NCI-H82 (cell line): ENCODE measurements at regions not wholly inside any gene's neighbourhood (a gene's known extent, or its start where the extent isn't known, plus 50 kb on each side); places are given as distances from the start of the nearest gene placed in this dataset.

Experiments used
- DNase-seq: peaks from one replicate; lab custom pipeline; 2025; lab: John Stamatoyannopoulos, UW

DNA sequence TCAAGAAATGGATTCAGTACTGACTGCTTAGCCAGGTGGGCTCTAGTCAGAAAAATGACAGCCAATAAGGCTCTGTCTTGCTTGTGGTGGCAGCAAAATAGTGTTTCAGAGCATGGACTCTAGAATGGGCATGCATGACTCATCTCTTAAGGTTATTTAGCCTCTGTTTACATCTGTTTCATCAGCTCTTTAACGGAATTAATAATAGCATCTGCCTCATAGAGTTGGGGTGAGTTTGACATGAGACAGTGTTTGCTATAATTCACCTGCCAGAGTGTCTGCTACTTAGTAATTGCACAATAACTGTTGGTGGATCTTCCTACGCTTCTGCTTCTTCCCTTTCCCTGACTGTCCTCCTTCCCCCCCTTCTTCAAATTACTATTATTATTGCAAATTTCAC lies 350.4 kb upstream of the SEMA6D start:
- no peak for DNase-seq

DNA sequence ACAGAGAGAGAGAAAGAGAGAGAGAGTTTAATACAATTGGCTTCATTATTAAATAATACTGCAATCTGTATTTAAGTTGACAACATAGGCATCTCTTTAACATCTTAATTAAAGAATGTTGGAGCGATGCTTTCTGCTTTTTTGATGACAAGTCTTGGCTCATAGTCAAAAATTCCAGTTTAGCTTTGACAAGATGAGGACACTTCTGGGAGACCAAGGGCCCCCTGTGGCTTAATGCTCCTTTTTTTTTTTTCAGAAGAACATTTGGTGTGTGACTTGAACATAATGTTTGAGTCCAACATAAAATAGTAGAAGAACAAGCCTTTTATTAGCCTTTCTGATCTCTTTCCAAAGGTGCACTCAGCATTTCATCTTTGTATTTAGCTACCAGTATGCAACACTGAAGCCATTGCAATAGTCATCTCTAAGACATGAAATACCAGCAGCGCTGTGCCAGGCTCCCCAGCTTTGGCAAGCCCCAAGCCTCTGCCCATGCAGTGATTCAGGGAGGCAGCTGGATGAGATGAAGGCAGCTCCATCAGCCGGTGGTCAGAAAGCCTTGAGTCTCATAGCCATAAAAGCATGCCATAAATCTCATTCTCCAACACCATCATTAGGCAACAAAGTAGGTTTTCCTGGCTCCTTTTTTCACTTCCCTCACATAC lies 349.4 kb upstream of the SEMA6D start:
- no peak for DNase-seq

DNA sequence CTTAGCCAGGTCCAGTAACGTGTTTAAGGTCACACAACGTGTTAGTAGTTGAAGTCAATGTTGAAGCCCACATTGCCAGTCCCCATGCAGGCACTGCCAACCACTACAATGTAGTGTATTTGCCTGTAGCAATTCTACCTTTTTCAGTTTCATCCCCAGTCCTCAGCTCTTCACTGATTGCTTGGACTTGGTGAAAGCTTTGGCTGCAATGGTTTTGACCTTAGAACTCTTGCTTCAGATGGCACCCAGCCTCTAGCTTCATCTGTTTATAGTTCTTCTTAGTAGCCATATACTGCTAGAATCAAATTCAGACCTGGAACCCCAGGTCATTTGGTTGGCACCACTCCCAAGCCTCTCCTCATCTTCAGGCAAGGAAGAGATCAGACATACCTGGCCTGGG lies 345.4 kb upstream of the SEMA6D start:
- DNase-seq: no peak

DNA sequence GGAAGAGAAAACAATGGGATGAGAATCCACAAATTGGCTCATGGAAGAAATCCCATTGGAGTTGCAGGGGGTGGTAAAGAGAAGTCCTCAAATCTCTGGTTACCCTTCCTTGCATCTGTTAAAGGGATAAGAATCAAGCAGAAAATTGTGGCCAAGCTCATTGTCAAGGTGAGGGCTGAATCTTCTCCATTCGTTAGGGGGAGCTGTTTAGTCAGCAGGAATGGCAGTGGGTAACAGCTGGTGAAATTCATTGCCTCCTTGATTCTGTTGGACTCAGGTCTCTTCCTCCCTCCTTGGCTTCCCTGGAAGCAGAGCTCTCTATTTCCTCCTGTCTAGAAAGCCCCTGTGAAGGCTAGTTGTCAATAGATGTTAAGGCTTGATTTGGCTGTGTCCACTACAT lies 343.1 kb upstream of the SEMA6D start:
- peak; percentile 94 for DNase-seq

DNA sequence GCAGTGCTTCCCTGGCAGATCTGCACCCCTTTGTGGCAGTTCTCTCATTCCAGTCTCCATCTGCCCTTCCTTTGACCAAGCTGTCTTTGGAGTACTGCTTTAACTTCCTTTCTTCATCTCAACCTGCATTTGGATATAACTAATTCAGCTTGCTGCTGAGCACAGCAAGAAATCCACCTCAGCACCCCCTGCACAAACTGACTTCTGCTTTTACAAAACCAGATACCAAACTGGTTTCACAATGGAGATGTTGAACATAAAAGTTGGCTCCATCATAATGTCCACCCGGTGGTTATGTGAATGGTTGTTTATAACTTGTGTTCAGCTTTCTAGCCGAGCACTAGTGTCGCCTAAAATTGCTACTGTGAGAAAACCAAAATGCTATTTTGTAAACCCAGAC lies 341.1 kb upstream of the SEMA6D start:
- DNase-seq: no peak

DNA sequence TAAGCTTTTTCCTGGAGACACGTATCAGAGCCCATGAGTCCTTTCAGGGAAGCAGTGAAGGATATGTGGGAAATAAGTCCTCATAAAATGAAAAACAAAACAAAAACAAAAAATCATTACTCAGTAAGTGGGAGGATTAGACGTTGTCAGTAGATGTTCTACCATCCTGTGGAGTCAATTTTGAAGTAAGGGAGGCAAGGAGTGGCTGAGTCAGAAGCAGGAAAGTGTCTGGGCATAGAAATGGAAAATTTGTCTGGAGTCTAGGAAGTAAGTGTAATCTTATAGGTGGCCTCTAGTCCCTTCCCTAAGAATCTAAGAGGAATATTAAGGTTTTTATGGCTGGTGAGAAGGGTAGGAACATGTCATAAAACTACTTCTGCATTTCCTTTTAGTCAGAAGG lies 339.8 kb upstream of the SEMA6D start:
- no peak for DNase-seq

DNA sequence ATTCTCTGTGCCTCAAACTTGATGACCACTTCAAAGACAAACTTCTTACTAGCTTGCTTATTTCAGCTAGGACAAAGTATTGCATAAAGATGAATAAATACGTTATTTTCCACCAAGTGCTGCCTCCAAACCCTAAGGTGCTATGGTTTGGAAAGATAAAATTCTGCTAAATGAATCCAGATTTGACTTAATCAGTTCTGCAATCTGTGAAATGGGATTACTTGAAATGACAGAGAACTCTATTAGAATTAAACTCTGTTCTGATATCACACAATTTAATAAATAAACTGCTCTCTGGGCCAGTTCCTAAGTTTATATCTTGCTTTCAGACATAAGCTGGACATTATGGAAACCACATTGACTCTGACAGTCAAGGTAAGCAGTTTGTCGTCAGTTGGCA lies 338.8 kb upstream of the SEMA6D start:
- DNase-seq: no peak

DNA sequence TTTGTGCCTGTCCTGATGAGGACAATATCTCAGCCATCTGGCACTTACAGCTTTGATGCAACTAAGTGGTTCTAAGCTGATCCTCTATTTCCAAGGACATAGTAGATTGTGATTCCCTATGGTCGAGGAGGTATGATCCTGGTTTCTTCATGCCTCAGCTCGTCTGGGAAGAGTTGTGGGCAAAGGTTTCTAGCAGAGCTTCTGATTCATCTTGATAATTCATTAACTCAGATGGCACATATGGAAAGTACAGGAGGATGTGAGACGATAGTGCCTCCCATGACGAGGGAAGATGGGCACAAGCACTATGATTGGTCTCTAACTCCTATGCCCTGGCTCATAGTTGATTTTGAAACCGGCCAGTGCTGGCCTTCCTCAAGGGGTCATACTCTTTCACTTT lies 334.2 kb upstream of the SEMA6D start:
- DNase-seq: peak; percentile 97

DNA sequence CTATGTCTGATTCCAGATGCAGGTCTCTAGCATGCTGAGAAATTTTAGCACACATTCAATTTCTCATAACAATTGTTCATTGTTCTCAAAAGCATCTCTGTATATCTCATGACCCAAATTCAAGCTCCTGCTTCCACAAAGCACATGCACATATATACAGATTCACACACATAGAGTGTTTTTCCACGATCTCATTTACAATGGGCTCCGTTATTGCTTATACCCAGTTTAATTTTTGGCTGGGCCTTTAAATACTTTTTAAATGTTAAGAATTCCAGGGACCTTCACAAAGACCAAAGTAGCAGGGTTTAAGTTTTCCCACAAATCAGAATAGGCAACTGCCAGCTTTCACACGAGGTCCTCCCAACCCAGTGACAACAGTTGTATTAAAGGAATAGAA lies 333.5 kb upstream of the SEMA6D start:
- DNase-seq: no peak

DNA sequence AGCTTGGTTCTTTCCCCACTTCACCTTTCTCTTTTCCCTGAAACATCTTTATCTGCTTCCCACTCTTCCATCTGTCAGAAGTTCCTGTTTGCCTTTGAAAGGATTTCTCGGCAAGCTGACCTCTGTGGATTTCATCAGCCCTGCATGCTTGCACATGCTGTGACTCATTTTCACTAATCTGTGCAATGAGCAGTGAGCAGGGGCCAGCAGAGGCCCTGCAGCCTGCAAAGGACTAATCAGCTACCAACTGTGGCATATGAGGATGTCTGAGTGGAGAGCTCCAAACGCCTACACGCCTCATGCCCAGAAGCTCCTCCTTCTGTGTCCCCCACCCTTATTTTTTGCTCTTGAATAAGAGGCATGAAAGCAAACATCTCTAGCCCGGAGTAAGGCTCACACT lies 333.0 kb upstream of the SEMA6D start:
- DNase-seq: peak; percentile 96

DNA sequence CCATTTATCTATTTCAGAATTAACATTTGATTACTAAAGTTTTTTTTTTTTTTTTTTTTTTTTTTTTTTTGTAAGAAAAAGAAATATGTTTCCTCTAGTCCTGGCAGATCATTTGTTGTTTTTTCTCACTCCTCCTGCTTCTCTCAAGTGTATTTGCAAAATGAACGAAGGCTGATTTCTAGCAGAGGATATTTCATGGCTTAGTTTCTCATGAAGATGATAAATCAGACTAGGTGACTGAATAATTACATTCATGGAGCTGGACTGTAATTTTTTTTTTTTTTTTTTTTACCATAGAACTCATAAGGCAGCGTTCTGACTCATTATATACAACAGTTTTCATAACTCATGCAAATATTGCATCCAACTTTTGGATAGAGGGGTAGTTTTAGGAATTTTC lies 332.5 kb upstream of the SEMA6D start:
- DNase-seq: no peak

DNA sequence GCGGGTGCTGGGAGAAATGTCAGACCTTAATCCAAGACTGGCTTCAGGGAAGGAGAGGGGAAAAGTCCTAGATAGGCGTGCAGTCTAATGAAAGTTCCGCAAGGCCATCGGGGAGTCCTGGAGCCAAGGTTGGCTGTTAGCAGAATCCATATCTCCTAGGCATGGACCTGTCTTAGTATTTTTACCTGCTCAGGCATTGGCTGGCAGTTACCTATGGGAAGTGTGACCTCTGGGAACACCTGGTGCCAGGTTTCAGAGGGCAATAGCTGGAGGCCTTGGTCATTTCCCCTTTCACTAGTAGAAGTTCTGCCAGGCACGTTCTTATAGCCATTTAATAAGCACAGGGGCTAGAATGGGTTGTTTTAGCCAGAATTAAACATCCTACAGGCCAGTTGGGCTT lies 330.8 kb upstream of the SEMA6D start:
- no peak for DNase-seq

DNA sequence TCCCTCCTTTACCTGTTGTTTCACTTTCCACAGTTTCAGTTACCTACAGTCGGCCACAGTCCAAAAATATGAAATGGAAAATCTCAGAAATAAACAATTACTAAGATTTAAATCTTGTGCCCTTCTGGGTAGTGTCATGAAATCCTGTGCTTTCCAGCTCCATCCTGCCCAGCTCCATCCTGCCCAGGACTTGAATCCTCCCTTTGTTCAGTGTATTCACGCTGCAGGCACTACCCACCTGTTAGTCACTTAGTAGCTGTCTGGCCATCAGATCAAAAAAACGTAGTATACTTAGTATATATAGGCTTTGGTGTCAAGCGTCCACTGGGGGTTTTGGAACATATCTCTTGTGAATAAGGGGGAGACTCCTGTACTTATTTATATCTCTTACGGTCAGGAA lies 329.0 kb upstream of the SEMA6D start:
- peak; percentile 29 for DNase-seq

DNA sequence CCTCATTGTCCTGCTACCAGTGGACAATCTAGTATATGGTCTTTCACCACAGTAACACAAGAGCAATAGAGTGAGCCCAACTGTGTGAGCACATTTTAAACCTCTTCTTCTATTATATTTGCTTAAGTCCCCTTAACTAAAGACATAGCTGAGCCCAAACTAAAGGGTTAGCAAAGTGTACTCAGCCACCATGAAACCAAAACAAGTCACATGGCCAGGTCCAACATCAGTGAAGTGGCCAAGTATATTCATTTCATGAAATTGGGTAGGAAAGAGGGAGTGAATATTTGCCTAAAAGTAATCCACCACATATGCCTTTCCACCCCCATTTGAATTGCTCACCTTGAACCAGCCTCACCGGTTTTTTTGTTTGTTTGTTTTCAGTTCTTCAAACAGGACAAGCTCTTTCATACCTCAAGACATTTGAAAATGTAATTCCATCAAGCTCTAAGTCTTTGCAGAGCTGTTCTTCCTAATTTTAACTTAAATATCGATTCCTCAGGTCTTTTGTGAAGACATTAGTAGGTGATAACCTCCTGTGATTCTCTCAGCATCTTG lies 327.0 kb upstream of the SEMA6D start:
- no peak for DNase-seq

DNA sequence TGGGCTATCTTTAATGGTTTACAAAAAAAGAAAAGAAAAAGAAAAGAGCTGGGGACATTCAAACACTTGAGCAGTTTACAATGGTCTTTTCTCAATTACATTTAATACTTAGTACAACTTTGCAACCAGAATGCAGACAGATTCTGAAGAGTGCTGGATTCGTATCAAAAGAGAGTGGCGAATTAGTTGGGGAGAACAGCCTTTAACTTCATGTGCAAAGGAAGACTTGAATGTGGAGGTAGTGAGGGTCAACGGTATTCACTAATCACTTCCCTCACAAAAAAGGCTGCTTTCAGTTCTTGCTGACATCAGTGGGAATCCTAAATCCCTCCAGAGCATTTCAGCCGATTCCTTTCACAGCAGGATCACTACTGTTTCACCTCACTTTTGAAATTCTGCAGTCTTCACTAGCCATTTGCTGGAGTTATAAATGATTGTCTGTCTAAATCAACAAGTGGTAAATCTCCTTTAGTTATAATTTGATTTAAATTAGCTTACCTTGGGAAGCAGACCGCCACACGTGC lies 323.0 kb upstream of the SEMA6D start:
- peak; percentile 69 for DNase-seq

DNA sequence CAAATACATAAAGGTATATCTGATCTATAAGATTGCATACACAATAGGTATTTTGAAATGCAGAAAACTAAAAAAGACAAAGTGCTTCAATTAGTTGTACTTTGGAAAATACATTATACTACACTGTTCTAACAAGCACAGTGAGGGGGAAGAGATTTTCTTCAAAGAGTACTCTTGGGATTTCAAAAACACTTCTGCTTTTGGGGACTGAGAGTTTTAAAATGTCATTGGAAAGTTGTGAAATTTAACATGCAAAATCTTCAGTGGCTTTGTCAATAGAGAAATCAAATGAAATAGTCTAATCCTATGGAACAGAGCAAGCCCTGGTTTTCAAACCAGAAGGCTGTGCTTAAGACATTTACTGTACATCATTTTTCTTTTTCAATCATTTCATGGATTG lies 322.2 kb upstream of the SEMA6D start:
- DNase-seq: no peak

DNA sequence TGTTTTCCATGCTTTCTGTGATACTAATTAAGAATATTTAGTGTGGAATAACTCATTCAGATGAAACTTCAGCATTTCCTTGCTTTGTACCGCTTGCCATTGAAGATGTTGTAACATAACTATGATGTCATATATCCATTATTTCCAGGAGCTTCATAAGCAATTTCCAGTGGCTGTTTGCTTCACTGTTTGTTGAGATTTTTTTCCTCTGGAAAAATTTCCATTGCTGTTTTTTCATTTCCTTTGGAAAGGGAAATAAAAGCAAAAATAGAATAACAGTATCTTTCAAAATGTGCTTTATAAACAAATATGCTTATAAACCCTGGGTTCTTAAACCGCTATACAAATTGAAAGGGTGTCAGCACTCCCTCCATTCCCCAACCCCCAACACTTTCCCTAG lies 319.6 kb upstream of the SEMA6D start:
- DNase-seq: no peak

DNA sequence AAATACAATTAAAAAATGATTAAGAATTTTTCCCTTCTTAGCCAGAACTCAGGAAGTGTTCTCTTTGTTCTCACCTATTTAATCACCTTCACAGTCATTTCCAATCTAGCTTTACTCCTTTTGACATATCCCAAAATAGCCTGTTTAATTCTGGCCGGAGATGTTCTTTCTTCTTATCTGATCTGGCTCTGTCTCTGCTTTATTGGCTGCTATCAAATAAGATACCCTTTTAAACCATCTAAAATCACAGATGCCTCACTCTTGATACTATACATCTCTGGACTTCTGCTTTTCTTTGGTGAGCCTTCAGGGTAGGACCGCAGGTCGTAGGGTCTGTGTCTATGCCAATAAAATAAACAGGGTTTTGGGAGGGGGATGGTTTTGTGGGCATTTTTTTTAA lies 319.2 kb upstream of the SEMA6D start:
- no peak for DNase-seq

DNA sequence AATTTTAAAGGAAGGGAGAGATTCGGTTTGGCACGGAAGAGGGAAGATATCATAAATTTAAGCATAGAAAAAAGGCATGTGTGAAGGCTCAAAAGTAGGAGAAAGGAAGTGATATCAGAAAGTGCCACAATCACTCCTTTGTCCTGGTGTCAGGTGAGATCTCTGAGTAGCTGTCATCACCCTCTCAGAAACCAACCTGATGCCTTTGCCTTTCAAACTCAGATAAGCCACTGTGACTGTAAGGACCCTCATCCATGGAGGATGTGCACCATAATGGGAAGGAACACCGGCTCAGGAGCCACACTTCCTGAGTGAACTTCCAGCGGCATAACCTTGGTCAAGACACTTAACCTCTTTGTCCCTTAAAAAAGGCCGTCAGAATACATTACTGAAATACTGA lies 318.7 kb upstream of the SEMA6D start:
- DNase-seq: no peak

DNA sequence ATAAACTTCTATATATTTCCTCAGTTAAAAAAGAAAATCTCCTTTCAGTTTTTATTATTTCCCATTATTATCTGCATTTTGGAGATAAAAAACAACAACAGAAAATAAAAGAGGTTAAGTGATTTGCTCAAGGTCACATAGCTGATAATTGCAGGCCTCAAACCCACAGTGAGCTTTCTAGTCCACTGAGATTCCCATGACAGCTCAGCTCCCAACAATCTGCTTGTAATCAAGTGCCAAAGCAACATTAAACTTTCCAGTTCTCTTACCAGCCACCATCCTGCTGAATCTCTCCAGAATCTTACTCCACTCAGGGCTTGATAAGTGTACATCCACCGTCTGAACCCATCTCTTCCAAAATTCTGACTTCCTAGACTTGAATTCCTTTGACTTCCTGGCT lies 318.2 kb upstream of the SEMA6D start:
- DNase-seq: no peak

DNA sequence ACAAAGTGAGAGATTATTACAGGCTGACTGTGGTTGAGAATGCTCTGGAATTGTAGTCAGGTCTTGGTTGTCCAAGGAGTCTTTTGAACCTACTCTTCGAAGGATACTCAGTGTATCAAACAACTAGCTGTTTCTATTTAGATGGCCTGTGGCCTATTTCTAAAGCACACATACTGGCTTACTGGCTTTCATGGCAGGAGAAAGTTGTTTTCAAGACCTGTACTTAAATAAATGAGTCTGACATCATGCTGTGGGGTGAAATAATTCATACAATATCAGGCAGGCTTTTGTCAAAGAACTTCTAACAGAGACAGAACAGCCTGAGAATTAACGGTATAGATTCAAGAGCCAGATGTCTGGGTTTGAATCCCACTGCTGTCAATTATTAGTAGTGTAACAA lies 316.7 kb upstream of the SEMA6D start:
- no peak for DNase-seq

DNA sequence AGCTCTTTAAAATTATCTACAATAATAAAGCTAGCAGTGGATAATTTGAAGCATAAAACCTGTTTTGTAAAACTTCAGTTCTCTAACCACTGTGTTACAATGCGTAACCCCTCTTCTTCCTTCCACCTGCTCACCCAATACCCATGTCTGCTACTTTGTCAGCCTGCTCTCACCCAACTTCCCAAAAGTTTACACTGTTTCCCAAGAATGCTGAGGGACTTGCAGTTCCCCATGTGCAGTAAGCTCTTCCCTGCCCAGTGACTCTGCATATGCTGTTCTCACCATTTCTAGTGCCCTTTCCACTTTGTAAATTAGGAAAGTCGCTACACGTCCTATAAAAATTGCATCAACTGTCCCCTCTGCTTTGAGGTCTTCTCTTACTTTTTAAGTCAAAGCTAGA lies 315.9 kb upstream of the SEMA6D start:
- no peak for DNase-seq

DNA sequence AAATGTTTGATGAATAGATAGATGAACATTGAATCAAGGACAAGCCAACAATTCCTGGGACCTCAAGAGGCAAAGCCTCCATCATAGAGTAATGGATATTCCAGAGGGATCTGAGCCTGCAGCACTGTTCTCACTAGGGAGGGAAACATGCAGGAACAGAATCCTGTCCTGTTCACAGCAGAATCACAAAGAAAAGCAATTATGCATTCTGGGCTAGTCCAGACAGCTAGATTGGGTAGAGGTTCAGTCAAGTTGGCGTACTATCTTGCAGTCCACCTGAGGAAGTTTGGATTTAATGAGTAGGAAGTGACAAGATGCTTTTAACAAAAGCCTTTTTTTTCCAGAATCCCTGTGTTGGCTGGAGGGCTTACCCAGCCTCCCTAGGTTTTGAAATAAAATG lies 314.5 kb upstream of the SEMA6D start:
- no peak for DNase-seq

DNA sequence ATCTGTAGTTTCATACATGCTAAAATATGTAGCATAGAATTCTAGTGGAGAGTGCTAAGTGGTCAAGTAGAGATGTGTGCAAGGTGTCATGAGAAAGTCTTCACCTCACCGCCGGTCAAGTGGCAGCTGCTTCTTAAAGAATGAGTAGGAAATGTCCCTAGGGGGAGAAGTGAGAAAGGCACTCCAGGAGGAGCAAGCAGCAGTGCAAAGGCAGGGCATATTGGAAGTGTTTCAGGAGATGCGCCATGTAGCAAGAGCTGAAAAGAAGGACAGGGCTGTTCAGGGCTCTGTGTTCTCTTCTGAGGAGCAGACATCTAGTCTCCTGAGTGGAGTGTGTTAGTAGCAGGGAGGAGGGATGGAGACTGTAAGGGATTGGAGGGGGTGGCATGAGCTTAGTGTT lies 312.4 kb upstream of the SEMA6D start:
- peak; percentile 50 for DNase-seq
